HFF-Myc (cell line): ENCODE measurements at regions not wholly inside any gene's neighbourhood (a gene's known extent, or its start where the extent isn't known, plus 50 kb on each side); places are given as distances from the start of the nearest gene placed in this dataset.

Experiments used
- DNase-seq: peaks from one replicate; pipeline ENCODE4 v3.0.0-alpha.2; 2011; ENCODE audit warnings: low read depth; ENCODE audit errors: extremely low read depth
- H3K4me3 ChIP-seq: replicated peaks from 2 replicates; pipeline ENCODE4 v1.5.1; 2011; ENCODE audit warnings: low read depth, mild to moderate bottlenecking, control low read depth, low read length
- CTCF ChIP-seq: IDR thresholded peaks from 2 replicates; pipeline ENCODE4 v1.5.1; 2012; ENCODE audit warnings: mild to moderate bottlenecking, low read depth, low read length, control low read depth; ENCODE audit errors: missing control alignments

GRCh38 chr14:54226103-54226502 is 170.7 kb upstream of the CDKN3 start:
- DNase-seq, result no peak
- TF ChIP-seq CTCF, result no peak
- H3K4me3 ChIP-seq, result no peak overlapping the region

GRCh38 chr14:54226558-54226957 is 170.2 kb upstream of the CDKN3 start:
- no peak for DNase-seq
- H3K4me3 ChIP-seq, result no peak overlapping the region
- no peak for TF ChIP-seq CTCF

- no peak overlapping the region for H3K4me3 ChIP-seq
- no peak for DNase-seq
- no peak for TF ChIP-seq CTCF
These were observed 167.7 kb upstream of the CDKN3 start for GRCh38 chr14:54229136-54229535.

GRCh38 chr14:54230645-54231044 is 166.2 kb upstream of the CDKN3 start:
- H3K4me3 ChIP-seq, result no peak overlapping the region
- no peak for DNase-seq
- no peak for TF ChIP-seq CTCF

- TF ChIP-seq CTCF, result no peak
- no peak for DNase-seq
- H3K4me3 ChIP-seq, result no peak overlapping the region
These were observed 164.1 kb upstream of the CDKN3 start for GRCh38 chr14:54232735-54233134.

GRCh38 chr14:54241517-54241916 is 155.3 kb upstream of the CDKN3 start:
- no peak for TF ChIP-seq CTCF
- H3K4me3 ChIP-seq, result no peak overlapping the region
- DNase-seq, result no peak

- DNase-seq, result no peak
- TF ChIP-seq CTCF, result no peak
- no peak overlapping the region for H3K4me3 ChIP-seq
These were observed 145.5 kb upstream of the CDKN3 start for GRCh38 chr14:54251356-54251755.
